Right renal pelvis (tissue), 4 donors: ENCODE measurements at regions not wholly inside any gene's neighbourhood (a gene's known extent, or its start where the extent isn't known, plus 50 kb on each side); places are given as distances from the start of the nearest gene placed in this dataset.

Source experiments
- DNase-seq, 4 donors: peaks; one replicate each; pipeline ENCODE4 v3.0.0-alpha.2; 2013; ENCODE audit warnings: low read depth in 4 of 4, low spot score in 3 of 4, missing footprints in 1 of 4

DNA sequence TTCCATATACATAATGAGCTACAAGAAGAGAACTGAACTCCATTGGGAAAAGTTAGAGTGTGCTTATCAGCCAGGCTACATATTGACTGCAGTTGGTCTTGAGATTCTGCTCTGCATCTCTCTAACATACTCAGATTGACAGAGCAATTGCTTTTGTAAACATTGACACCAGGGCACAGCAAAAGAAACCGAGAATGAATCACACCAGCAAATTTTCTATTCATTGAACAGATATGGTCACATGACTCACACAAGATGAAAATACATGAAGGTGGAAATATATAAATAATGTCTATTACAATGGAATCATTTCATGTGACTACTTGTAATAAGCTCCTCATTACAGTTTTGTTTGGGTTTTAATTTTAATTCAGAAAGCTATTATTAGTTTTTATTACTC, 691.9 kb upstream of the TMEFF2 start:
- no peak for DNase-seq

DNA sequence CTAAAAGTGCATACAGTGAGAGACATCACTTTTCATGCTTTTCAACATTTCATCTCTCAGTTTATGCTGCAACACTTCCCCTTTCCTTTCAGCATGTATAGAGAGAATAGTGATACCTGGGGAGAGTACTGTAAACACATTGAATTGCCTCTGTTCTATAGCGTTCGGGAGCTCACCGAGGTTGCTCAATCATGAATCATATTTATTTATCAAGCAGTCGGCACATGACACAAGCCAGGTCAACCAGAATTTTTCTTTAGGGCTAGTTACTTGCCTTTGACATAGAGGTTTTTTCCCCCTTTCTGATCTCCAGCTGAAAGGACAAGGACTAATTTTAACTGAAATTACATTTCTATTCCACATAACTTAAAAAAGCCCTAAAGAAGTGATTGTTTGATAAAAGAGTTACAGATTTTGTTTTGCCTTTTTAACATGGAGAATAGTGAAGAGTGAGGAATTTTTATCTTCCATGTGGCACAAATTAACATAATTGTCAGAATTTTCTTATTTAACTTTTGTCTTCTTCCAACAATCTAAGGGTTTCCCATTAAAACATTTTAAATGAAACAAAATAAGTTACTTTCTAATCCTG, 690.9 kb upstream of the TMEFF2 start:
- DNase-seq: no peak

DNA sequence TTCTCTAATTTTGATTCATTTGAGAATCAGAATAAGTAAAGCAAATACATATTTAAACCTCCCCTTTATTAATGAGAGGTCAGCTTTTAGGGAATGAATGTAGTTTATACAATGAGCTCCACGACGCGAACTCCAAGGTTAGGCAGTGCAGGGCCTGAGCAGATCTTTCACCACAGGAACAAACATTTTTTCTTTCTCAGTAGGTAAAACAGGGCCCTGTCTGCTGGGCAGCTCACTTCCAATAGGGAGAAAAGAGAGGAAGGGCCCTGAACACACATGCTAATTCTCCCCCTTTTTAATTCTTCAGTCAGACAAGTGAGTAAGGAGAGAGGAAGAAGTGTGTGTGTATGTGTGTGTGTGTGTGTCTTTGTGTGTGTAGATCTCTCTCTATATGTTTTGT, 682.4 kb upstream of the TMEFF2 start:
- no peak for DNase-seq

DNA sequence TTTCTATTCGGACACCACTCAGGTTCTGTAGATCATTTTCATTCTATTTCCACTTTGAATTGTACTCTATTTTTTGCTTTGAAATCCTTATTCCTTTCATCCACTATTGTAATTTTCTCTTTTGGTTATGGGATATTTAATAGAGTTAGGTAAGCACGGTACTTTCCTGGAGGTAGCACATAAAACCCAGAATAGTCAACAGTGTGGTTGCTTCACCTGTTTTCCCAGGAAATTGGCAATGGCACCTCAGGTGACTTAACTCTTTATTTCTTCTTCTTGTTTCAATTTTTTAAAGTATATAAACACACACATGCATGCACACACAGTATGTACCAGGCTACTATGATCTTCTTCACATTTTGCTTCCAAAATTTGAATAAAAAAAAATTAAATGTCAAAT, 682.0 kb upstream of the TMEFF2 start:
- no peak for DNase-seq

DNA sequence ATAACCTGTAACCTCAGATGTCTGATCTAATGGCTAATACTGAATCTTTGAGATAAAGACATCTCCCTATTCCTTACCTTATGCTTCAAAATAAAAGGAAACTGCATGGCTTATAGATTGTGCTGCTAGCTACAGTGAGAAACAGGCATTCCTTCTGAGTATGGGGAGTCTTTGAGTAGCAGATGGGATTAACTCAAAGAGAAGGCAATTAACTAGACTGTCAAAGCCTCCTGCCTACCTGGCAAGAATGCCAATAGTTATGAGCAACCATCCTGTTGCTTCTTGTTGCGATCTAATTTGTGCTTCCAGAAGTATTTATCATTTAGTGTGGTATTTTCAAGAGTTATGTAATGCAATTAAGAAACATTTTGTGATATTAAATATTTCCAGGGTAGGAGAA, 660.0 kb upstream of the TMEFF2 start:
- no peak for DNase-seq

DNA sequence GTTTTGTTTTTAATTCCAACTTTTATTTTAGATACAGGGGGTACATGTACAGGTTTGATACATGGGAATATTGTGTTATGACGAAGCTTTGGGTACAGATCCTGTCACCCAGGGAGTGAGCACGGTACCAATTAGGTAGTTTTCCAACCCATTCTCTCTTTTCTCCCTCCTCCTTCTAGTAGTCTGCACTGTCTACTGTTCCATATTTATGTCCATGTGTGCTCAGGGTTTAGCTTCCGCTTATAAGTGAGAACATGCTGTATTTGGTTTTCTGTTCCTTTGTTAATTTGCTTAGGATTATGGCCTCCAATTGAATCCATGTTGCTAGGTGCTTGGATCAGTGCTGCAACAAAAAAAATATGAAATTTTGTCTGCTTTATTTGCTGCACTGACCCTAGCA, 659.3 kb upstream of the TMEFF2 start:
- no peak for DNase-seq

DNA sequence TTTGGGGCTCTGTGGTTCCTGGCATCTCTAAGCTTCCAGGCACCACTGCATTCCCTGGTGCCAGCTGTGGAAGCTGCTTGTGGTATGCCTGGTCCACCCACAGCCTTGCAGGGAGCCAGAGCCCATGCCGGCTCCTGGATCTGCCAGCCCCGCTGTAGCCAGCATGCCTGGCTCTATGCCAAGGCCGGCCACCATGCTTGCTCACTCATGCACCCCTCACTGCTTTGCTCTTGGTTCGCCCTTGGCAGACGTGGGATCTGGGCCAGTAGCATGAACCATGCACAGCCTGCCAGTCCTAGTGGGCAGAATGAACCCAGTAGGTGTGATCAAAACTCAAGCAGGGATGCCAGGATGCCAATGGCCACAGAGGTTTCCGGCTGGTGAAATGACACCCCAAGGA, 634.2 kb upstream of the TMEFF2 start:
- no peak for DNase-seq

DNA sequence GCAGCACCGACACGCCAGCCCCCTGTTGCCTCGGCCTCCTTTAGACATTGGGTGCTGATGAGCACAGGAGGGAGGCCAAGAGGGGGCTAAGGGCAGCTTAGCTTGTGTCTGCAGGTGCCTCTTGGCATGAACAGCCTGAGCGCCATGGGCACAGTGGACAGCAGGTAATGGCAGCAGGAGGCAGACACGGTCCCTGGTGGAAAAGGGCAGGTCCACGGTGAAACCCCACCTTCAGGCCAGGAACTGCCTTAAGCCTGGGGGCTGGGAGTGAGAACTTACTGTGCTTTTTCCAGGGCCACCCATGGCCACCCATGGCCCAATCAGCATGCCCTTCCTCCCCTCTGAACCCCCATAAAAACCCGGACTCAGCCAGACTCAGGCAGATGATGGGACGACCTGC, 633.4 kb upstream of the TMEFF2 start:
- no peak for DNase-seq

DNA sequence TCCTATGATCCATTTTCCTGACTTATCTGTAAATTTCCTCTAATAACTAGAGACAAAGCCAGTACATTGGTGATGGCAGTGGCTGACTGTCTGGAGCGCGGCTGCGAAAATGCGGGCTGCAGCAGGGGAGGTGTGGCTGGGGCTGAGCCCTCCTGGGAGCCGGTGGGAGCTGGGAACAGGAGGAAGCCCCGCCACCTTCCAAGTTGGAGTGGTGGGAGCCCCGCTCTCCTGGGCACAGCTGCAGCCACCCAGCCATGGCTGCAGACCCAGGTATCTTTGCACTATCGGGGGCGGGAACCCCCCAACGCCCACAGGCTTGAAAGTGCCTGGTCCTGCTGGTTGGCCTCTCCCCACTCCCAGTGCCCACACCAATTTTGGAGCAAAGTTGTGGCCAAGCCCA, 633.0 kb upstream of the TMEFF2 start:
- no peak for DNase-seq

DNA sequence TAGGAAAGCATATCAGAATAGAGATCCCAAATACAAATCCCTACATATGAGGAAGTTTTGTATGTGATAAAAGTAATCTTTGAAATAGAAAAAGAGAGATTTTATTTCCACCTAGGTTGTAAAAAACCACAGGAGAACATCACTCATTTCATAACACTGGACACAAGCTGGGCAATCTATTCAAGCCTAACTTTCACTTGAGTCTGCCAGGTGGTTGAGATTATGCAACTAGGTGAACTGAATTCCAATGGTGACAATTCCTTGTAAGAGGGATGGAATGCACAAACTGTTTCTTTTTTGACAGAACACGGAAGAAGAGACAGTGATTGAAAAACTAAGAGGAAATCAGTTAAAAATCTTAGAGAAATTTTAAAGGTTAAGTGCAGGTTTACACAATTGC, 619.6 kb upstream of the TMEFF2 start:
- DNase-seq: no peak

DNA sequence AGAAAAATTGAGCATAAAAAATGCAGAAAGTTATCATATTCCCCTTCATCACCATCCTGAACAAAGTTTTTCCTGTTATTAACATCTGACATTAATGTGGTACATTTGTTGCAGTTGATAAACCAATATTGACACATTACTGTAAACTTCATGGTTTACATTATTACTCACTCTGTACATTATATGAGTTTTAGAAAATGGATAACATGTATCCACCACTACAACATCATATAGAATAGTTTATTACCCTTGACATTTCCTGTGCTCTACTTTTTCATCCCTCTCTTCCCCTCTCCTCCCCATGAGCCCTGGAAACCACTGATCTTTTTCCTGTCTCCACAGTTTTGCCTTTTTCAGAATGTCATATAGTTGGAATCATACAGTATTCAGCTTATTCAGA, 618.6 kb upstream of the TMEFF2 start:
- no peak for DNase-seq

DNA sequence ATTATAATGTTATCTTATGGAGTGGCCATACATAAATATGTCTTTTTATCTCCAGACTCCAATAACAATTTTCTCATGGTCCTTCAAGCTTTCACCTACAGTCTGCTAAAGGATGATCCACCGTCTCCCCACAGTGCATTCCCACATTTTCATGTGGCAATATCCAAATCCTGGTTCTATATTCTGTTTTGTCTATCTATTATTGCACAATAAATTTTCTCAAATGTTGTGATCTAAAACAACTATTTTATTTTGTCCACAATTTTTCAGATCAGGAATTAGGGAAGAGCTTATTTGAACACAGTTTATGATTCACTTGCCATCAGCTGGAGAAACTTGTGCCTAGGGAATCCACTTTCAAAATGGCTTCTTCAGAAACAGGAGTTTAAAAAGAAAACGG, 614.4 kb upstream of the TMEFF2 start:
- DNase-seq: no peak

DNA sequence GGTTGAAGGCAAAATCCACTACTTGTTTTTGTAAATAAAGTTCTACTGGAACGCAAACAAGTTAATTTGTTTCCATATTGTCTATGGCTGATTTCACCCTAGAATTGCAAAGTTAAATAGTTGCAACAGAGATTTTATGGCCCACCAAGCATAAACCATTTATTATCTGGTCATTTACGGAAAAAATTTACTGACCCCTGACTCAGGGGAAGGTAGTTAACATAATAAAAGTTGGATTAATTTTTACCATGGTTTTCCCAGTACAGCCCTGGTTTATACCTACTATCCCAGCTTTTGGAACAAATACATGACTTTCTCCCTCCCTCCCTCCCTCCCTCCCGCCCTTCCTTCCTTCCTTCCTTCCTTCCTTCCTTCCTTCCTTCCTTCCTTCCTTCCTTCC, 588.9 kb upstream of the TMEFF2 start:
- DNase-seq: no peak

DNA sequence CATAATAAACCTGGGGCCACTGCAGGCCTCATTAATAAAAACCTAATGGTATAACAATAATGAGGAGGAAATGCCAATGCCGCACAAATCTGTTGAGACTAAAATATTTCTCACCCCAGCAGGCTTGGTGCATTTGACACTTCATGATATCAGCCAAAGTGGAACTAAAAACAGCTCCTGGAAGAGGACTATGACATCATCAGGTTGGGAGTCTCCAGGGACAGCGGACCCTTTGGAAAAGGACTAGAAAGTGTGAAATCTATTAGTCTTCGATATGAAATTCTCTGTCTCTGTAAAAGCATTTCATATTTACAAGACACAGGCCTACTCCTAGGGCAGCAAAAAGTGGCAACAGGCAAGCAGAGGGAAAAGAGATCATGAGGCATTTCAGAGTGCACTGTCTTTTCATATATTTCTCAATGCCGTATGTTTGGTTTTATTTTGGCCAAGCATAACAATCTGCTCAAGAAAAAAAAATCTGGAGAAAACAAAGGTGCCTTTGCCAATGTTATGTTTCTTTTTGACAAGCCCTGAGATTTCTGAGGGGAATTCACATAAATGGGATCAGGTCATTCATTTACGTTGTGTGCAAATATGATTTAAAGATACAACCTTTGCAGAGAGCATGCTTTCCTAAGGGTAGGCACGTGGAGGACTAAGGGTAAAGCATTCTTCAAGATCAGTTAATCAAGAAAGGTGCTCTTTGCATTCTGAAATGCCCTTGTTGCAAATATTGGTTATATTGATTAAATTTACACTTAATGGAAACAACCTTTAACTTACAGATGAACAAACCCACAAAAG, 580.9 kb upstream of the TMEFF2 start:
- no peak for DNase-seq

DNA sequence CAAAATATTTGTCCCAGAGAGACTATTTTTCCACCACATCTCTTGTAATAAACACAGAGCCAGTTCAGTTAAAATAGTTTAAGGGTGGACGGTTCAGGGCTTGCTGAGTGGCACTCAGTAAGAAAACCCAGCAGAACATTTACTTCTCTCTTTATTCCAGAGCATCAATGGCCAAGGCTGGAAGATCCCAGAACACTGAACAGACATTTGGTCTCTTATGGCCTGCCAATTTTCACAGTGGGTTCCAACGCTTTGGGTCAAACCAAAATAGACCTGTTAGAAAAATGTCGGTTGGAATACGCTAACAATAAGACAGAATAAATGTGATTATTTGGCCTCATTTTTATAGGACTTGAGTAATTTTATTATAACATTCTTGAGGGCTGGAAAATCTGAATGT, 580.3 kb upstream of the TMEFF2 start:
- no peak for DNase-seq

DNA sequence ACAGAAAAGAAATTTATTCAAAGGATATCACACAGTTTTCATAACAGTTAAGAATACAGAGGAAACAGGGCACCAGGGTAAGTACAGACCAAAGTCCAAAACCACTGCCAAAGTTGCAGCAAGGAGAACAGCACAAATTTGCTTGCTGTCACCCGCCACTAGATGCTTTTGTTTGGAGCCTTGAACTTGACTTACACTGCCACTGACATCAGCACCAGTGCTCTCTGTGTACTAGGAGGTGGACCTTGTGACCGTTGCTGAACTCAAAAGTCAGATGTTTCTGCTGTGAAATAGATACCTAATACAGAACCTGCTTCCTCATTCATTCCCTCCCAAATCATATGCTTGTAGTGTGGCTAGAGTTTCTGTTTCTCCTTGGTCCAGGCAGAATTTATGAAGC, 578.3 kb upstream of the TMEFF2 start:
- no peak for DNase-seq

DNA sequence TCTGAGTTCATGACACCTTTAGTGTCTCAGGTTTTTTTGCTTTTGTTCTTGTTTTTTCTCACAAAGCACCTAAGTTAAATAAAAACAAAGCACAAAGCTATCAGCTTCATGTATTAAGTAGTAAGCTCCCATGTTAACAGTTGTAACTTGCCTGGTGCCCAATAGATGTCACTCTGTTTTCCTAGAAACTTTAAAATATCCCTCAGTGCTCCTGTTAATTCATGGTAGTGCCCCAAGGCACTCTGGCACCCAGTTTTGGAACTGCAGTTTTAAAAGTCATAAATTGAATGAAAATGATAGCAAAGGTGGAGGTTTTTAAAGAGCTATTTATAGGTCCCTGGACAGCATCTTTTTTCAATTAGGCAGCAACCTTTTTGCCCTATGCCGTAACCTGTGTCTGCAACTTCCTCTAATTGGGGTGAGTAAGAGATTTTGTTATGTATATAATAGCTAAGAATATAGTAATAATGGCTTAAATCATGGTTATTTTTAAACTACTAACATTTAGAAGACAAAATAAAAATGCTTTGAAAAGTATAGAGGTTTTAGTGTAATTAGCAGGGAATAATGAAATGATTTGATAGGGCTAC, 555.0 kb upstream of the TMEFF2 start:
- DNase-seq: peak in 1 of 4 donors; percentile 5

DNA sequence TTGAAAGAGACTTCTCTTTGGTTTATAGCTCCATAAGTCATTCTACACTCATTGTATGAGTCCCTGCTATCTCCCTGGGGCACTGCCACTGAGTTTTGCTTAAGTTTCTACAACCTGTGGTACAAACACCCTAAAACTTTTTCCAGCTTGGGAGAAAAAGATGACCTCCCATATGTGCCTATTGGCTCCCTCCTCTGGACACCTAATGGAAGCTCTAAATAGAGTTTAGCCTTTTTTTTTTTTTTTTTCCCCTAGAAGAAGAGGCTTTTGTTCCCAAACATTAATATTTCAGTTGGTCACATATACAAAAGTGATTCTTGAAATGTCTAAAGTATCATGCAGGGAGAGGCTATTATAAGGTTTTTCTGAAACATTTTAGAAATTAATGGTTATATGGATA, 547.2 kb upstream of the TMEFF2 start:
- DNase-seq: no peak

DNA sequence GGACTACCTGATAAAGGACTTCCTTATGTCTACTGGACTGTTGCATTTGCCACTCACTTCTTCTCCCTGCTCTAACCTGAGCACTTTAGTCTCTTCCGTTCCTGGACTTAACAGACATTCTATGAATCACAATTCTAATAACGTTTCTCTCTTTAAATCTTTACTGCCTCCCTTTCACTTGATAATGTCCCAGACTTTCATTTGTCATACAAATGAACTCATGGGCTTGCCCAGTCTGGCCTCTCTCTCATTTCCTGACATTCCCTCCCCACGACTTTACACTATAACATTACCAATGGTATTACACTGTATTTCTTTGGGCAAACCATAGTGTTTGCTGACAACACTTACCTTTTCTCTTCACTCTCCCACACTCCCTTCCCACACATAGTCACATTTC, 540.7 kb upstream of the TMEFF2 start:
- DNase-seq: no peak

DNA sequence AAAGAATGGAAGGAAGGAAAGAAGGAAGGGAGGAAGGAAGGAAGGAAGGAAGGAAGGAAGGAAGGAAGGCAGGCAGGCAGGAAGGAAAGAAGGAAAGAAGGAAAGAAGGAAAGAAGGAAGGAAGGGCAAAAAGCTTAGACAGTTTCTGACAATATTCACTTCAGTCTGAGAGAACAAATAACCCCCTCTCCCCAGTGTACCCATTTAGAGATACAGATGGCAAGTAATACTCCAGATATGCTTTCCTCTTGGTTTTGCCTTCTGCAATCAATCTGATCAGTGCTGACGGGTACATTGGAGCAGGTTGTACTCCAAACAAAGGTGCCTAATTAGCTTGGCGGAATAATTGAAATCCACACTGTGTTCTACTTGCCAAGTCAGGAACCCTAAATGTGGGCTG, 534.6 kb upstream of the TMEFF2 start:
- no peak for DNase-seq

DNA sequence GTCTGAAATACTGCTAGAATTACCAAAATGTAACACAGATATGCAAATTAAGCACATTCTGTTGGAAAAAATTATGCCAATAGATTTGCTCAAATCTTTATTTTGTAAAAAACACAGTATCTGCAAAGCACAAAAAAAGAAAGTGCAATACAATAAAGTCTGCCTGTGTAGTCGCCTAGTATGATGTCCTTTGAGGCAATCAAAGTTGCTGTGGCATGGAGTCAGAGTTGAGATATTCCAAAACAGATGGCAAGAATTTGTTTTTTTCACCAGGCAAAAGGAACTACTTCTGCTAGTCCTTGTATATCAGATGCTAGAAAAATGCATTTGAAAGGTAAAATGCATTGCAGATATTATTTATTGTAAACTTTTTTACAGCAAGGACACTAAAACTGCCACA, 531.3 kb upstream of the TMEFF2 start:
- no peak for DNase-seq

DNA sequence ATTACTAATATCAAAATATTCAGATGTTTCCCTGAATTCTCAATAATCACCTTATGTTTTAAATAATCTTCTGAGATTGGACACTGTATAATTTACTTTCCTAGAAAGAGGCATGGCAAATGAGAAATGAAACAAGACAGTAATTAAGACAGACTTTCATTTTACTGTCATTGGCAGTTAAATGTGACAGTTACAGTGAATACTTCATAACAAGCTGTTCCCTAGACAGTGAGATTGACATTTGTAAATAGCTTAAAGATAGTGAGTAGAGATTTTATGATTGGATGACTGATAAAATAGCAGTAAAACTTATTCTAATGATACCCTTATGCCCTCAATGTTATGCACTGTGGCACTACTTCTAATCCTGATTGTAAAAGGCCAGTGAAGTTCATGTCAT, 524.9 kb upstream of the TMEFF2 start:
- DNase-seq: no peak
